K562 (cell line): ENCODE measurements at regions not wholly inside any gene's neighbourhood (a gene's known extent, or its start where the extent isn't known, plus 50 kb on each side); places are given as distances from the start of the nearest gene placed in this dataset.

Experiments
- KDM5B ChIP-seq: fragments of 200-600 bp; sonication (generic); IDR thresholded peaks from 2 replicates; pipeline ENCODE4 v1.6.1; 2012; ENCODE audit warnings: low read depth, mild to moderate bottlenecking, moderate library complexity, low read length, control low read depth, inconsistent platforms; ENCODE audit not compliant: insufficient replicate concordance
- TARDBP ChIP-seq: fragments of 450-650 bp; IDR thresholded peaks from 2 replicates; pipeline ENCODE4 v1.6.1; 2016

DNA sequence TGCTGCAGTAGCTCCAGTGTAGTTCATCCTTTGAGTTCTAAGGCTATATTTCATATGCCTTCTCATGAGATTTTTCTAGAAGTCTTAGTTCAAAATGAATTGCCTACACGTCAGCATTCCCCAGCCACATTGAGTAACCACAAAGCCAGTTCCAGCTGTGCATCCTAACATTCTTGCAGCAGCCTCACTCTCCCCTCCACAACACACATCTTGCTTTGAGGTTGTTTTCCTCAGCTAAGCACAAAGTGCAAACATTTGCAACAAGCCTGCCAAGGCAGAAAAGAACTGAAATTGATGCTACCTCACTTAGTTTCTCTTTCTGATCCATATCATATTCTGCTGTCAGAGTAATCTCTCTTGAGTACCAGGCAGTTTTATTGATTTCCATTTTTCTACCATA, 160.7 kb upstream of the KCNQ5 start:
- TF ChIP-seq KDM5B (no peak), TARDBP (no peak)
